ENCODE measurements at regions not wholly inside any gene's neighbourhood (a gene's known extent, or its start where the extent isn't known, plus 50 kb on each side); places are given as distances from the start of the nearest gene placed in this dataset.

GRCh38 chr5:74279244-74279643, 361.3 kb downstream of the ENC1 start:
- ATAC-seq (replicated peaks; ENCODE audit: extremely low read depth, poor library complexity, severe bottlenecking): no peak
- no peaks in the 10 kb centered on the region for H3K36me3 Mint-ChIP-seq (ENCODE audit: insufficient read depth)

GRCh38 chr5:74277418-74277817, 363.1 kb downstream of the ENC1 start:
- H3K27me3 Mint-ChIP-seq: no peaks in the 10 kb centered on the region
- no peaks in the 10 kb centered on the region for H3K9me3 Mint-ChIP-seq
- H3K4me3 Mint-ChIP-seq: no peak overlapping the region
- no peak overlapping the region for H3K27ac Mint-ChIP-seq (ENCODE audit: low read depth)
- ATAC-seq (replicated peaks; ENCODE audit: extremely low read depth, poor library complexity, severe bottlenecking) (no peak), DNase-seq (ENCODE audit: low spot score in 2 of 2) (no peak)
- no peaks in the 10 kb centered on the region for H3K36me3 Mint-ChIP-seq (ENCODE audit: insufficient read depth)
- H3K4me1 Mint-ChIP-seq: no peaks in the 10 kb centered on the region

More at GRCh38 chr5:74279244-74279643, 361.3 kb downstream of the ENC1 start:
- no peaks in the 10 kb centered on the region for H3K9me3 Mint-ChIP-seq
- H3K27me3 Mint-ChIP-seq: peaks cover 6% of the 10 kb centered on the region
- no peak overlapping the region for H3K4me3 Mint-ChIP-seq
- no peaks in the 10 kb centered on the region for H3K4me1 Mint-ChIP-seq
- no peak for DNase-seq (ENCODE audit: low spot score in 2 of 2)
- H3K27ac Mint-ChIP-seq (ENCODE audit: low read depth): no peak overlapping the region

GRCh38 chr5:74275171-74275992, 365.1 kb downstream of the ENC1 start:
- Mint-ChIP-seq H3K27me3 (peaks cover under 1% of the 10 kb centered on the region), H3K9me3 (no peaks in the 10 kb centered on the region), H3K27ac (ENCODE audit: low read depth) (no peak overlapping the region), H3K36me3 (ENCODE audit: insufficient read depth) (no peaks in the 10 kb centered on the region), H3K4me1 (no peaks in the 10 kb centered on the region), H3K4me3 (no peak overlapping the region)
- ATAC-seq (replicated peaks; ENCODE audit: extremely low read depth, poor library complexity, severe bottlenecking): no peak
- DNase-seq (ENCODE audit: low spot score in 2 of 2): no peak

- ATAC-seq (replicated peaks; ENCODE audit: extremely low read depth, poor library complexity, severe bottlenecking): no peak
- no peak overlapping the region for H3K27ac Mint-ChIP-seq (ENCODE audit: low read depth)
These were observed 366.2 kb downstream of the ENC1 start for GRCh38 chr5:74274326-74274725.

GRCh38 chr5:74272831-74273451, 367.6 kb downstream of the ENC1 start:
- DNase-seq (ENCODE audit: low spot score in 2 of 2) (no peak), ATAC-seq (replicated peaks; ENCODE audit: extremely low read depth, poor library complexity, severe bottlenecking) (no peak)
- H3K36me3 Mint-ChIP-seq (ENCODE audit: insufficient read depth): no peaks in the 10 kb centered on the region
- peaks cover 10% of the 10 kb centered on the region for H3K27me3 Mint-ChIP-seq
- no peaks in the 10 kb centered on the region for H3K9me3 Mint-ChIP-seq
- no peak overlapping the region for H3K27ac Mint-ChIP-seq (ENCODE audit: low read depth)
- H3K4me1 Mint-ChIP-seq: no peaks in the 10 kb centered on the region
- no peak overlapping the region for H3K4me3 Mint-ChIP-seq

More at GRCh38 chr5:74274326-74274725, 366.2 kb downstream of the ENC1 start:
- Mint-ChIP-seq H3K36me3 (ENCODE audit: insufficient read depth) (no peaks in the 10 kb centered on the region), H3K9me3 (no peaks in the 10 kb centered on the region), H3K4me1 (no peaks in the 10 kb centered on the region), H3K4me3 (no peak overlapping the region), H3K27me3 (peaks cover 10% of the 10 kb centered on the region)
- no peak for DNase-seq (ENCODE audit: low spot score in 2 of 2)

- Mint-ChIP-seq H3K4me1 (no peaks in the 10 kb centered on the region), H3K27me3 (peaks cover 10% of the 10 kb centered on the region), H3K4me3 (no peak overlapping the region), H3K27ac (ENCODE audit: low read depth) (no peak overlapping the region), H3K9me3 (no peaks in the 10 kb centered on the region), H3K36me3 (ENCODE audit: insufficient read depth) (no peaks in the 10 kb centered on the region)
- DNase-seq (ENCODE audit: low spot score in 2 of 2): no peak
- ATAC-seq (replicated peaks; ENCODE audit: extremely low read depth, poor library complexity, severe bottlenecking): no peak
These were observed 368.3 kb downstream of the ENC1 start for GRCh38 chr5:74272024-74272775.

- H3K4me1 Mint-ChIP-seq: no peaks in the 10 kb centered on the region
- peaks cover 10% of the 10 kb centered on the region for H3K27me3 Mint-ChIP-seq
- H3K27ac Mint-ChIP-seq (ENCODE audit: low read depth): no peak overlapping the region
- no peaks in the 10 kb centered on the region for H3K9me3 Mint-ChIP-seq
- no peaks in the 10 kb centered on the region for H3K36me3 Mint-ChIP-seq (ENCODE audit: insufficient read depth)
- DNase-seq (ENCODE audit: low spot score in 2 of 2) (no peak), ATAC-seq (replicated peaks; ENCODE audit: extremely low read depth, poor library complexity, severe bottlenecking) (no peak)
- no peak overlapping the region for H3K4me3 Mint-ChIP-seq
These were observed 372.2 kb downstream of the ENC1 start for GRCh38 chr5:74268297-74268696.

GRCh38 chr5:74266836-74267235, 373.7 kb downstream of the ENC1 start:
- H3K27me3 Mint-ChIP-seq: peaks cover 10% of the 10 kb centered on the region
- no peak overlapping the region for H3K27ac Mint-ChIP-seq (ENCODE audit: low read depth)
- H3K4me1 Mint-ChIP-seq: no peaks in the 10 kb centered on the region
- no peaks in the 10 kb centered on the region for H3K36me3 Mint-ChIP-seq (ENCODE audit: insufficient read depth)
- no peak for ATAC-seq (replicated peaks; ENCODE audit: extremely low read depth, poor library complexity, severe bottlenecking)
- no peaks in the 10 kb centered on the region for H3K9me3 Mint-ChIP-seq
- no peak overlapping the region for H3K4me3 Mint-ChIP-seq
- no peak for DNase-seq (ENCODE audit: low spot score in 2 of 2)

GRCh38 chr5:74266132-74266531, 374.4 kb downstream of the ENC1 start:
- DNase-seq (ENCODE audit: low spot score in 2 of 2) (no peak), ATAC-seq (replicated peaks; ENCODE audit: extremely low read depth, poor library complexity, severe bottlenecking) (no peak)
- no peaks in the 10 kb centered on the region for H3K36me3 Mint-ChIP-seq (ENCODE audit: insufficient read depth)
- no peaks in the 10 kb centered on the region for H3K9me3 Mint-ChIP-seq
- no peaks in the 10 kb centered on the region for H3K4me1 Mint-ChIP-seq
- H3K27me3 Mint-ChIP-seq: peaks cover 10% of the 10 kb centered on the region
- no peak overlapping the region for H3K27ac Mint-ChIP-seq (ENCODE audit: low read depth)
- no peak overlapping the region for H3K4me3 Mint-ChIP-seq

- DNase-seq (ENCODE audit: low spot score in 2 of 2) (no peak), ATAC-seq (replicated peaks; ENCODE audit: extremely low read depth, poor library complexity, severe bottlenecking) (no peak)
- H3K36me3 Mint-ChIP-seq (ENCODE audit: insufficient read depth): no peaks in the 10 kb centered on the region
- no peaks in the 10 kb centered on the region for H3K27me3 Mint-ChIP-seq
- H3K4me1 Mint-ChIP-seq: no peaks in the 10 kb centered on the region
- H3K27ac Mint-ChIP-seq (ENCODE audit: low read depth): no peak overlapping the region
- no peak overlapping the region for H3K4me3 Mint-ChIP-seq
- no peaks in the 10 kb centered on the region for H3K9me3 Mint-ChIP-seq
These were observed 377.9 kb downstream of the ENC1 start for GRCh38 chr5:74262544-74263207.

- H3K4me1 Mint-ChIP-seq: no peaks in the 10 kb centered on the region
These were observed 378.7 kb downstream of the ENC1 start for GRCh38 chr5:74261866-74262265.

GRCh38 chr5:74261421-74261820, 379.1 kb downstream of the ENC1 start:
- Mint-ChIP-seq H3K27ac (ENCODE audit: low read depth) (no peak overlapping the region), H3K9me3 (no peaks in the 10 kb centered on the region), H3K4me1 (no peaks in the 10 kb centered on the region), H3K27me3 (peaks cover 9% of the 10 kb centered on the region), H3K36me3 (ENCODE audit: insufficient read depth) (no peaks in the 10 kb centered on the region), H3K4me3 (no peak overlapping the region)
- no peak for DNase-seq (ENCODE audit: low spot score in 2 of 2)
- ATAC-seq (replicated peaks; ENCODE audit: extremely low read depth, poor library complexity, severe bottlenecking): no peak

More at GRCh38 chr5:74261866-74262265, 378.7 kb downstream of the ENC1 start:
- no peaks in the 10 kb centered on the region for H3K36me3 Mint-ChIP-seq (ENCODE audit: insufficient read depth)
- no peak overlapping the region for H3K4me3 Mint-ChIP-seq
- DNase-seq (ENCODE audit: low spot score in 2 of 2) (no peak), ATAC-seq (replicated peaks; ENCODE audit: extremely low read depth, poor library complexity, severe bottlenecking) (no peak)
- H3K27ac Mint-ChIP-seq (ENCODE audit: low read depth): no peak overlapping the region
- peaks cover 5% of the 10 kb centered on the region for H3K27me3 Mint-ChIP-seq
- H3K9me3 Mint-ChIP-seq: no peaks in the 10 kb centered on the region
